ENCODE measurements at regions not wholly inside any gene's neighbourhood (a gene's known extent, or its start where the extent isn't known, plus 50 kb on each side); places are given as distances from the start of the nearest gene placed in this dataset.

DNA sequence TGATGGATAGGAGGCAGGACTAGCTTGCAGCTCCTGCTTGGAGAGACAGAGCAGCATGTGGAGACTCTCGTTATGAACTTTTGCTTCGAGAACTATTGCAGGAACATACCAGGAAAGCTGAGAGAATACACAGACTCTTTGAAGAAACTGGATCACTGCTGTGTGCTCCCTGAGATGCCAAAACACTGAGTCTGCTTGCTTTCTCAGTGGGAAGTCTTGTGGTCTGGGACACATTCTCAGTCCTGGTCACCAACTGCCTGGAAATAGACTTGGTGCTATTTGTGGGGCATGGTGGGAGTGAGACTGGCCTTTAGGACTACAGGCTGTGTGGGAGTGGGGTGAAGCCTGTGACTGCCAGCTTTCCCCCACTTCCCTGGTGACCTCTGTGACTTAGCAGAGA is 252.6 kb downstream of the MED10 start:
- no TSS peak for BruUV-seq (replicated peaks)
- DNase-seq (ENCODE audit: low read depth, low spot score) (no peak), FAIRE-seq (no peak)
- peaks cover 4% of the 10 kb centered on the region for H3K9me3 ChIP-seq (replicated peaks; ENCODE audit: control insufficient read depth, insufficient read depth, low read length)
- H3K9me1 ChIP-seq (replicated peaks; ENCODE audit: control insufficient read depth, extremely low read depth, insufficient read depth, low read length): no peaks in the 10 kb centered on the region
- H3K4me1 ChIP-seq (ENCODE audit: control insufficient read depth, extremely low read depth, insufficient read depth, low read length): no peaks in the 10 kb centered on the region
- H3K4me3 ChIP-seq (replicated peaks in 1 of 3; ENCODE audit: insufficient read depth in 1 of 3, low read depth in 1 of 3, low read length in 3 of 3): no peak overlapping the region
- dilution Hi-C loops (cut with MboI; ENCODE audit: extremely low pct_ligation_motif_present, low sequenced_read_pairs) (no loop called here), intact Hi-C loops (cut with micrococcal nuclease) (no loop called here)
- H3K9ac ChIP-seq (replicated peaks; ENCODE audit: extremely low read depth, insufficient read depth, low read length): no peak overlapping the region
- ChIA-PET CTCF (no interaction called here), POLR2A (no interaction called here)
- H4K20me1 ChIP-seq (replicated peaks; ENCODE audit: control insufficient read depth, extremely low read depth, insufficient read depth, low read length): no peaks in the 10 kb centered on the region
- H3K79me2 ChIP-seq (ENCODE audit: control insufficient read depth, insufficient read depth, low read length): no peaks in the 10 kb centered on the region
- H3K27me3 ChIP-seq (ENCODE audit: control insufficient read depth in 2 of 2, insufficient read depth in 2 of 2, low read length in 2 of 2): no peaks in the 10 kb centered on the region
- no peak overlapping the region for H2AFZ ChIP-seq (ENCODE audit: low read depth, low read length)
- no peak overlapping the region for H3K4me2 ChIP-seq (ENCODE audit: insufficient read depth, low read length)
- no peak overlapping the region for H3K27ac ChIP-seq (ENCODE audit: insufficient read depth, low read depth, low read length)
- H3K36me3 ChIP-seq (ENCODE audit: control insufficient read depth in 2 of 2, extremely low read depth in 1 of 2, insufficient read depth in 2 of 2, low read length in 2 of 2): no peaks in the 10 kb centered on the region
- TF ChIP-seq EZH2 (IDR thresholded peaks at IDR 0.05; ENCODE audit: borderline replicate concordance, low read depth, low read length, severe bottlenecking) (no peak), MAX (IDR thresholded peaks at IDR 0.05; ENCODE audit: insufficient read depth, insufficient read length) (no peak), POLR2AphosphoS5 (IDR thresholded peaks at IDR 0.05; ENCODE audit: insufficient read depth, low read depth, low read length) (no peak), POLR2A (IDR thresholded peaks at IDR 0.05; ENCODE audit: low read depth, low read length) (no peak), GATA2 (IDR thresholded peaks at IDR 0.05; ENCODE audit: insufficient read depth, insufficient read length, low read depth, low read length) (no peak), FOS (IDR thresholded peaks at IDR 0.05; ENCODE audit: borderline replicate concordance, insufficient read depth, low read length) (no peak), MYC (IDR thresholded peaks at IDR 0.05; ENCODE audit: low read depth, low read length) (no peak), JUN (IDR thresholded peaks at IDR 0.05; ENCODE audit: borderline replicate concordance, insufficient read depth, insufficient read length, low read depth) (no peak)
- TF ChIP-seq, protein P1, sequence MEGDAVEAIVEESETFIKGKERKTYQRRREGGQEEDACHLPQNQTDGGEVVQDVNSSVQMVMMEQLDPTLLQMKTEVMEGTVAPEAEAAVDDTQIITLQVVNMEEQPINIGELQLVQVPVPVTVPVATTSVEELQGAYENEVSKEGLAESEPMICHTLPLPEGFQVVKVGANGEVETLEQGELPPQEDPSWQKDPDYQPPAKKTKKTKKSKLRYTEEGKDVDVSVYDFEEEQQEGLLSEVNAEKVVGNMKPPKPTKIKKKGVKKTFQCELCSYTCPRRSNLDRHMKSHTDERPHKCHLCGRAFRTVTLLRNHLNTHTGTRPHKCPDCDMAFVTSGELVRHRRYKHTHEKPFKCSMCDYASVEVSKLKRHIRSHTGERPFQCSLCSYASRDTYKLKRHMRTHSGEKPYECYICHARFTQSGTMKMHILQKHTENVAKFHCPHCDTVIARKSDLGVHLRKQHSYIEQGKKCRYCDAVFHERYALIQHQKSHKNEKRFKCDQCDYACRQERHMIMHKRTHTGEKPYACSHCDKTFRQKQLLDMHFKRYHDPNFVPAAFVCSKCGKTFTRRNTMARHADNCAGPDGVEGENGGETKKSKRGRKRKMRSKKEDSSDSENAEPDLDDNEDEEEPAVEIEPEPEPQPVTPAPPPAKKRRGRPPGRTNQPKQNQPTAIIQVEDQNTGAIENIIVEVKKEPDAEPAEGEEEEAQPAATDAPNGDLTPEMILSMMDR (IDR thresholded peaks at IDR 0.05; ENCODE audit: extremely low read depth in 1 of 2, insufficient read depth in 1 of 2, low read depth in 1 of 2, low read length in 2 of 2): no peak
